Mesenchymal stem cell (in vitro differentiated cells and primary cell): ENCODE measurements at regions not wholly inside any gene's neighbourhood (a gene's known extent, or its start where the extent isn't known, plus 50 kb on each side); places are given as distances from the start of the nearest gene placed in this dataset.

ENCODE experiments used
- DNase-seq: peaks from one replicate; pipeline ENCODE4 v3.0.0-alpha.2; 2013
- H2AFZ ChIP-seq: one replicate; pipeline ENCODE4 v1.6.1; 2013; ENCODE audit warnings: low read depth, mild to moderate bottlenecking, control low read depth, inconsistent platforms, low read length, moderate library complexity
- H2AK5ac ChIP-seq: 2 replicates; pipeline ENCODE4 v1.6.1; 2013; ENCODE audit warnings: low read length, moderate library complexity, mild to moderate bottlenecking, inconsistent platforms; ENCODE audit not compliant: severe bottlenecking
- H2BK120ac ChIP-seq: one replicate; pipeline ENCODE4 v1.6.1; 2013; ENCODE audit warnings: low read depth, mild to moderate bottlenecking, inconsistent platforms, low read length, moderate library complexity
- H2BK12ac ChIP-seq, 2 experiments: one replicate each; pipeline ENCODE4 v1.6.1; 2013; ENCODE audit warnings: inconsistent platforms in 2 of 2, low read length in 2 of 2, mild to moderate bottlenecking in 2 of 2, moderate library complexity in 2 of 2, control low read depth in 1 of 2
- H2BK15ac ChIP-seq: one replicate; pipeline ENCODE4 v1.6.1; 2013; ENCODE audit warnings: mild to moderate bottlenecking, low read depth, inconsistent platforms; ENCODE audit not compliant: poor library complexity, severe bottlenecking
- H2BK5ac ChIP-seq: 2 replicates; pipeline ENCODE4 v1.6.1; 2013; ENCODE audit warnings: low read depth, mild to moderate bottlenecking, low read length, control low read depth, inconsistent platforms; ENCODE audit not compliant: poor library complexity, severe bottlenecking
- H3K14ac ChIP-seq, 2 experiments: one replicate each; pipeline ENCODE4 v1.6.1; 2013; ENCODE audit warnings: inconsistent platforms in 2 of 2, low read length in 2 of 2, control low read depth in 1 of 2, mild to moderate bottlenecking in 1 of 2, moderate library complexity in 1 of 2
- H3K18ac ChIP-seq, 2 experiments: one replicate each; pipeline ENCODE4 v1.6.1; 2013; ENCODE audit warnings: inconsistent platforms in 2 of 2, low read length in 2 of 2, control low read depth in 1 of 2, low read depth in 1 of 2, mild to moderate bottlenecking in 1 of 2
- H3K23ac ChIP-seq, 2 experiments: one replicate each; pipeline ENCODE4 v1.6.1; 2013; ENCODE audit warnings: inconsistent platforms in 2 of 2, low read length in 2 of 2, mild to moderate bottlenecking in 2 of 2, moderate library complexity in 2 of 2, control low read depth in 1 of 2
- H3K27ac ChIP-seq: 2 replicates; pipeline ENCODE4 v1.5.1; 2013; ENCODE audit warnings: mild to moderate bottlenecking, moderate library complexity, low read length, control low read depth, inconsistent platforms; ENCODE audit not compliant: poor library complexity, severe bottlenecking
- H3K27me3 ChIP-seq, 2 experiments: 2 replicates each; pipeline versions ENCODE4 v1.6.1 to v1.7.0; 2013; ENCODE audit warnings: low read length in 2 of 2, mild to moderate bottlenecking in 2 of 2, moderate library complexity in 2 of 2, control low read depth in 1 of 2, inconsistent platforms in 1 of 2; ENCODE audit not compliant: control insufficient read depth in 1 of 2, insufficient read depth in 1 of 2
- H3K36me3 ChIP-seq, 2 experiments: 2 replicates each; pipeline versions ENCODE4 v1.6.1 to v1.7.0; 2013; ENCODE audit warnings: low read length in 2 of 2, control low read depth in 1 of 2, inconsistent platforms in 1 of 2, low read depth in 1 of 2, mild to moderate bottlenecking in 1 of 2; ENCODE audit not compliant: insufficient read depth in 2 of 2, control insufficient read depth in 1 of 2
- H3K4ac ChIP-seq, 2 experiments: one replicate each; pipeline ENCODE4 v1.6.1; 2013; ENCODE audit warnings: inconsistent platforms in 2 of 2, low read length in 2 of 2, mild to moderate bottlenecking in 2 of 2, moderate library complexity in 2 of 2, control low read depth in 1 of 2, low read depth in 1 of 2
- H3K4me1 ChIP-seq: 2 replicates; pipeline ENCODE4 v1.6.1; 2013; ENCODE audit warnings: low read depth, low read length, control low read depth; ENCODE audit not compliant: control insufficient read depth, insufficient read depth
- H3K4me2 ChIP-seq: 2 replicates; pipeline ENCODE4 v1.6.1; 2013; ENCODE audit warnings: low read length, mild to moderate bottlenecking, inconsistent platforms; ENCODE audit not compliant: poor library complexity, severe bottlenecking
- H3K4me3 ChIP-seq, 2 experiments: 2 replicates each; pipeline versions ENCODE4 v1.5.1 to v1.7.0; 2013; ENCODE audit warnings: low read length in 2 of 2, mild to moderate bottlenecking in 2 of 2, control low read depth in 1 of 2, low read depth in 1 of 2; ENCODE audit not compliant: insufficient read depth in 1 of 2
- H3K79me1 ChIP-seq: replicated peaks from 2 replicates; pipeline ENCODE4 v1.6.1; 2013; ENCODE audit warnings: mild to moderate bottlenecking, control low read depth, low read length, inconsistent platforms; ENCODE audit not compliant: poor library complexity, severe bottlenecking
- H3K9ac ChIP-seq: 2 replicates; pipeline ENCODE4 v1.7.0; 2013; ENCODE audit warnings: mild to moderate bottlenecking, low read length, moderate library complexity
- H3K9me3 ChIP-seq: 2 replicates; pipeline ENCODE4 v1.7.0; 2013; ENCODE audit warnings: mild to moderate bottlenecking, low read length; ENCODE audit not compliant: control insufficient read depth
- H4K8ac ChIP-seq: one replicate; pipeline ENCODE4 v1.6.1; 2013; ENCODE audit warnings: inconsistent platforms, mild to moderate bottlenecking, low read length, moderate library complexity
- H4K91ac ChIP-seq: one replicate; pipeline ENCODE4 v1.6.1; 2013; ENCODE audit warnings: mild to moderate bottlenecking, low read length, inconsistent platforms
- WGBS: methylation state at CpG from one replicate; pipeline ENCODE4 v1.1.7; 2013; ENCODE audit warnings: mixed read lengths; 5-methylcytosine and 5-hydroxymethylcytosine counted together

DNA sequence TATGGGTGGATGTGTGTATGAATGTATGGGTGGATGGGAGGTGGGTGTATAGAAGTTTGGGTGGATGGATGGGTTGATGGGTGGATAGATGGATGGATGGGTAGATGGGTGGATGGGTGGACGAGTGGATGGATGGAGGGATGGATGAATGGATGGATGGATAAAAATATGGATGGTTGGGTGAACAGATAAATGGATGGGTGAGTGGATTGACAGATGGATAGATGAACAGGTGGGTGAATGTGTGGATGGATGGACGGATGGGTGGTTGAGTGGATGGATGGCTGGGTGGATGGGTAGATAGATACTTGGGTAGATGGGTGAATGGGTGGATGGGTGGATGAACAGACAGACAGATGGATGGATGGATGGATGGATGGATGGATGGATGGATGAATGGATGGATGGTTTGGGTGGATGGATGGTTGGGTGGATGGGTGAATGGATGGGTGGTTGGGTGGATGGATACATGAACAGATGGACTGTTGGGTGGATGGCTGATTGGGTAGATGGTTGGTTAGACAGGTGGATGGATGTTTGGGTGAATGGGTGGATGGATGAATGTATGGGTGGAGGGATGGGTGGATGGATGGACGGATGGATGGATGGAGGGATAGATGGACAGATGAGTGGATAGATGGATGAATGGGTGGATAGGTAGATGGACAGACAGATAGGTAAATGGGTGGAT is 166.8 kb downstream of the IRX2 start:
- Histone ChIP-seq H3K27me3 (no peaks in the 10 kb centered on the region), H3K27ac (no peak overlapping the region), H3K4me3 (no peak overlapping the region), H2BK15ac (no peak overlapping the region), H2AK5ac (no peak overlapping the region), H2AFZ (no peak overlapping the region), H3K23ac (no peak overlapping the region), H3K18ac (no peak overlapping the region), H3K14ac (no peak overlapping the region), H3K4me1 (no peaks in the 10 kb centered on the region), H3K79me1 (no peaks in the 10 kb centered on the region), H3K9ac (no peak overlapping the region), H3K4me2 (no peak overlapping the region), H3K9me3 (peaks cover 18% of the 10 kb centered on the region), H3K36me3 (no peaks in the 10 kb centered on the region), H3K4ac (no peak overlapping the region), H2BK12ac (no peak overlapping the region), H4K91ac (no peak overlapping the region), H2BK5ac (no peak overlapping the region), H4K8ac (no peak overlapping the region), H2BK120ac (no peak overlapping the region)
- 55% methylated on average over 3 of the region's 3 CpGs for WGBS
- DNase-seq, result no peak

DNA sequence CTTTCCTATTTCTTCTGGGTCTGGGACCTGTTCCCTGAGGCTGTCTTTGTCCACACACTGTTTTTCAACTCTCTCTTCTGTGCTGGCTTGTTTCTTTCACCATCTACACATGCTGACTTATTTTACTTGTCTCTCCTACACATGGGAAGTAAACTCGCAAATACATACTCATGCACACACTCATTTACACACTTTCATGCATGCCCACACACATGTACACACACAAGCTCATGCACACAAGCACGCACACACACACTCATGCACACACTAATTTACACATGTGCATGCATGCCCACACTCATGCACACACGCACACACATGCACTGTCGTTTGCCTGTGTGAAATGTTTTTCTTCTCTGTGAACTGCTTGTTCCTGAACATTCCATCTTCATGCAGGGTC is 169.0 kb downstream of the IRX2 start:
- Histone ChIP-seq H3K36me3 (no peaks in the 10 kb centered on the region), H3K23ac (no peak overlapping the region)
- DNase-seq, result no peak

DNA sequence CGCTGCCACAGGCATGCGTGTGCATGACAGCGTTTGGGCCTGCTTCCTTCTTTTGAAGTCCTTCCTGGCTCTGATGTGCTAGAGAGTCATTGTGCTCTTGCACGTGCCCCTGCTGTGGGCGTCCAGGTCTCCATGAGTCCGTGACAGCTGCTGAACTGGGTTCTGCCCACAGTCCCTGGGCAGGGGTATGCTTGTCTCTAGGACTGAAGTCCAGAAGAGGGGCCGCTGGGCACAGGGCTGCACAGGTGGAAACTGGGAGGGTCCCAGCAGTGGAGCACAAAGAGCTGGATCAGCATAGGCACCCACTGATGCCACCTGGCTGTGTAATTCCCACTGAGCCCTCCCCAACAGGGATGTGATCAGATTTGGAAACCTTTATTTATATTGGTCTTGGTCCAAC is 169.4 kb downstream of the IRX2 start:
- Histone ChIP-seq H3K4me2 (no peak overlapping the region), H3K79me1 (no peaks in the 10 kb centered on the region), H3K4ac (no peak overlapping the region), H3K4me3 (no peak overlapping the region), H4K91ac (no peak overlapping the region), H3K23ac (no peak overlapping the region), H2BK12ac (no peak overlapping the region), H2BK120ac (no peak overlapping the region), H3K4me1 (no peaks in the 10 kb centered on the region), H3K9ac (no peak overlapping the region), H3K9me3 (peaks cover 18% of the 10 kb centered on the region), H3K14ac (no peak overlapping the region), H4K8ac (no peak overlapping the region), H3K36me3 (no peaks in the 10 kb centered on the region), H2AFZ (no peak overlapping the region), H2AK5ac (no peak overlapping the region), H2BK15ac (no peak overlapping the region), H3K18ac (no peak overlapping the region), H3K27ac (no peak overlapping the region), H3K27me3 (no peaks in the 10 kb centered on the region), H2BK5ac (no peak overlapping the region)
- DNase-seq, result no peak
- WGBS, result 81% methylated on average over 7 of the region's 7 CpGs

More for the DNA sequence above, 169.0 kb downstream of the IRX2 start:
- Histone ChIP-seq H3K4me1 (no peaks in the 10 kb centered on the region), H2BK12ac (no peak overlapping the region), H3K14ac (no peak overlapping the region), H2AFZ (no peak overlapping the region), H4K8ac (no peak overlapping the region), H2BK120ac (no peak overlapping the region), H3K4ac (no peak overlapping the region), H3K79me1 (no peaks in the 10 kb centered on the region), H3K27me3 (no peaks in the 10 kb centered on the region), H3K4me2 (no peak overlapping the region), H2AK5ac (no peak overlapping the region), H3K9me3 (peaks cover 18% of the 10 kb centered on the region), H4K91ac (no peak overlapping the region), H2BK15ac (no peak overlapping the region), H3K4me3 (no peak overlapping the region), H3K9ac (no peak overlapping the region), H3K27ac (no peak overlapping the region), H2BK5ac (no peak overlapping the region), H3K18ac (no peak overlapping the region)
- 84% methylated on average over 4 of the region's 4 CpGs for WGBS

DNA sequence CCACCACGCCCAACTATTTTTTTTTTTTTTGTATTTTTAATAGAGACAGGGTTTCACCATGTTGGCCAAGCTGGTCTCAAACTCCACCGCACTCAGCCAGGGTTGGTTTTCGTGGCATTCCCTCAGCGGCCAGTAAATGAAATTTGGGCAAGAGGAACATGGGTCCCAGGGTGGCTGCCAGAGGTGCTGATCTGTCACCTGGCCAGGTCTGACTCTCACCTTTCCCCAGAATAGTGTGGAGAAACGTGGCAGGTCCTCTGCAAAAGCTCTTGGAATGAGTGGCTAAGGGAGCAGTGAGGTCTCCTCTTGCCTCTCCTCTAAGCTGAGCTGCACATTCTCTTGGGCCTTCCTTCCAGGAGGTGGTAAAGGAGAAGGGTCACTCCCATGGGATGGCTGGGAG is 170.1 kb downstream of the IRX2 start:
- H3K79me1 ChIP-seq, result no peaks in the 10 kb centered on the region
- H3K27me3 ChIP-seq, result no peaks in the 10 kb centered on the region
- no peak overlapping the region for H3K14ac ChIP-seq
- DNase-seq, result no peak
- 72% methylated on average over 4 of the region's 5 CpGs for WGBS
- no peak overlapping the region for H2BK5ac ChIP-seq
- H2BK15ac ChIP-seq, result no peak overlapping the region
- H4K91ac ChIP-seq, result no peak overlapping the region
- no peak overlapping the region for H3K9ac ChIP-seq
- H3K4me2 ChIP-seq, result no peak overlapping the region
- no peak overlapping the region for H3K18ac ChIP-seq
- no peak overlapping the region for H2AFZ ChIP-seq
- no peak overlapping the region for H2BK12ac ChIP-seq
- no peak overlapping the region for H3K27ac ChIP-seq
- H3K9me3 ChIP-seq, result peaks cover 18% of the 10 kb centered on the region
- H2AK5ac ChIP-seq, result no peak overlapping the region
- no peaks in the 10 kb centered on the region for H3K4me1 ChIP-seq
- no peak overlapping the region for H4K8ac ChIP-seq
- H3K4me3 ChIP-seq, result no peak overlapping the region
- H3K36me3 ChIP-seq, result no peaks in the 10 kb centered on the region
- no peak overlapping the region for H3K23ac ChIP-seq
- H2BK120ac ChIP-seq, result no peak overlapping the region
- H3K4ac ChIP-seq, result no peak overlapping the region
